ENCODE measurements at regions not wholly inside any gene's neighbourhood (a gene's known extent, or its start where the extent isn't known, plus 50 kb on each side); places are given as distances from the start of the nearest gene placed in this dataset.
"Not testable (repeated sequence)": the region's sequence is repeated elsewhere in the genome, so short reads cannot be mapped to it uniquely, and the experiment has no call there.

GRCh38 chr19:29060813-29061364, 152.1 kb downstream of the UQCRFS1 start:
- peak; percentile 73 for FAIRE-seq
- DNase-seq (ENCODE audit: low spot score), result no peak

- FAIRE-seq, result no peak
- no peak for DNase-seq (ENCODE audit: low spot score)
Measured at GRCh38 chr19:29056535-29056934, 156.4 kb downstream of the UQCRFS1 start.

DNA sequence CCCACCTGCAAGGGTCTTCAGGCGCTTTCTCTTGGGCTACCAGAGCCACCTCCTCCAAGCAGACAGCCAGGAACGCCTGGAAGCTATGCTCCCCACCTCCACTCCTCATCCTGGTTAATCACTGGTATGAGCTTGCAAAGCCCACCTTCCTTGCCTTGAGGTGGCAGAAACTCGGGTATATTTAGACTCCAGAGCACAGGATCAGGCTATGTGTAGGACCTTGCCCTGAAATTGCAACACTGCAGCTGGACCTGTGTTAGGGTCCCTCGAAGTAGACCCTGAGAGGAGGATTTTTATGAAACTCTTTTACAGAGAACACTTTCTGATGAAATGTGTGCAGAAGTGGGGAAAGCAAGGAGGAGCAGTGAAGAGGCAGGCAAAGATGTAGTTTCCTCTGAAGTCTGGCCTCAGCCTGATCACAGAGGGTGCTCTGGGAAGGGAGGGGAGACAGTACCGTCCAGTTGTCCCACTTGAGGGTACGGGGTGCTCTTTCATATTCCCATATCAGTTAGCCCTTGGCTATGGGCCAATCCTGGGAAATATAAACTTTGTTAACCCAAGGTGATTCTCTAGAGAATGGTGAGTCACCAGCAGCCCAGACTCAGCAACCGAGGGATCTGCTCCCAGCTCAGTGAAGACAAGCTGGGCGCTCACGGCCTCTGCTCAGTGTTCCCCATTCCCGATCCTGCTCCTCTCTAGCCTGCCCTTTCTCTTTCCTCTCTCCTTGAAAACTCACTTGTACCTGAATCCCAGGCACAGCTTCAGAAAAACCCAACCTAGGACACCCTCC, 157.9 kb downstream of the UQCRFS1 start:
- DNase-seq (ENCODE audit: low spot score) (peak; percentile 67), FAIRE-seq (no peak)

GRCh38 chr19:29048873-29049272, 164.1 kb downstream of the UQCRFS1 start:
- FAIRE-seq (no peak), DNase-seq (ENCODE audit: low spot score) (no peak)

GRCh38 chr19:29045679-29046254, 167.2 kb downstream of the UQCRFS1 start:
- no peak for FAIRE-seq
- no peak for DNase-seq (ENCODE audit: low spot score)

GRCh38 chr19:29044037-29044436, 168.9 kb downstream of the UQCRFS1 start:
- no peak for DNase-seq (ENCODE audit: low spot score)
- FAIRE-seq, result no peak

DNA sequence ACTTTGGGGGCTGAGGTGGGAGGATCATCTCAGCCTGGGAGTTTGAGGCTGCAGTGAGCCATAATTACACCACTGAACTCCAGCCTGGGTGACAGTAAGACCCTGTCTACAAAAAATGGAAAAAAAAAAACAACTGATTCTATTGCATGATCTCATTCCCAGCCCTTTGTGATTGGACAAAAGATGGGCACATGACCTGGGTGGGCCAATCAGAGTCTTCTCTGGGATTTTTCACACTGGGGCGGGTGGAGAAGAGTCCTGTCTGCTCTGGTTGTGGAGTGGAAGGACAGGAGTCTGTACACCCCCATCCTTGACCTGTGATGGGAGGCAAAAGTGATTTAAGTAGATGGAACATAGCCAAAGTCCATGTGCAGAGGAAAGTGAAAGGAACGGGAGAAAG, 170.5 kb downstream of the UQCRFS1 start:
- FAIRE-seq, result no peak
- DNase-seq (ENCODE audit: low spot score), result no peak

DNA sequence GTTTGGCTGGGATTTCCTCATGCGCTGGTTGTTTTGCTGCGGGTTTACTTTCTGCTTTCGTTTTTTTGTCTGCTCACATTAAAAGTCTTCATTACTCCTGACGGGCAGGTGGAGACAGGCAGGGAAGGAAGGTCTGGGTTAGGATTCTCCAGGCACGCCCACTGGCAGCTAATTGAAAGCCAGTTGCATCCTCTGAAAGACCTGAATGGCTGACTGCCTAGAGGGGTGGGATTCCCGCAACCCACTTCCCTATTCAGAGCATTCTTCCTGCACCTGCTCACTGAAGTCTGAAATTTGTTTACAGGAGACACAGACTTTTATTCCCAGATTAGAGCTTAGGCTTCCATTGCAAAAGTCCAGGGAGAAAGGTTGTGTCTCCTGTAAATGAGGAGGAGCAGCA, 172.0 kb downstream of the UQCRFS1 start:
- DNase-seq (ENCODE audit: low spot score) (no peak), FAIRE-seq (no peak)

GRCh38 chr19:29040292-29040691, 172.7 kb downstream of the UQCRFS1 start:
- DNase-seq (ENCODE audit: low spot score), result no peak
- FAIRE-seq, result no peak

GRCh38 chr19:29039036-29039435, 173.9 kb downstream of the UQCRFS1 start:
- not testable (repeated sequence) for FAIRE-seq; DNase-seq (ENCODE audit: low spot score)

GRCh38 chr19:29031216-29031615, 181.7 kb downstream of the UQCRFS1 start:
- FAIRE-seq (peak; percentile 17), DNase-seq (ENCODE audit: low spot score) (no peak)

GRCh38 chr19:29029268-29029958, 183.5 kb downstream of the UQCRFS1 start:
- FAIRE-seq (no peak), DNase-seq (ENCODE audit: low spot score) (no peak)

DNA sequence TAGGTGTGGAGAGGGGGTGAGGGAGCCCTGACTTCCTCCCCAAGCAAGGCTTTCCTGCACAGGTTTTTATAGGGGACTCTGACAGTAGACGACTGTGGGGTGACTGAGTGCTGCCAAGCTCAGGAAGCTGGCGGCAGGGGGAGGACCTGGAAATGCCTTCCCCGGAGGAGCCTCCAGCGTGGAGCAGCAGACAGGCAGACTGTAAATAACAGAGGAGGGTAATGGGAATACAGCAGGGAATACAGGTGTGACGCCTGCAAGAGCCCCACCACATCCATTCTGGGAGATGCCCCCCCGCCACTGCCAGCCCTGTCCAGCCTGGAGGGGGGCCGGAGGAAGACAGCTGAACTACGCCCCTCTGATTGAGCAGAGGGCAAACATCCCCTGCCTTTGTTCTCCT, 190.4 kb downstream of the UQCRFS1 start:
- peak; percentile 5 for FAIRE-seq
- DNase-seq (ENCODE audit: low spot score), result no peak

DNA sequence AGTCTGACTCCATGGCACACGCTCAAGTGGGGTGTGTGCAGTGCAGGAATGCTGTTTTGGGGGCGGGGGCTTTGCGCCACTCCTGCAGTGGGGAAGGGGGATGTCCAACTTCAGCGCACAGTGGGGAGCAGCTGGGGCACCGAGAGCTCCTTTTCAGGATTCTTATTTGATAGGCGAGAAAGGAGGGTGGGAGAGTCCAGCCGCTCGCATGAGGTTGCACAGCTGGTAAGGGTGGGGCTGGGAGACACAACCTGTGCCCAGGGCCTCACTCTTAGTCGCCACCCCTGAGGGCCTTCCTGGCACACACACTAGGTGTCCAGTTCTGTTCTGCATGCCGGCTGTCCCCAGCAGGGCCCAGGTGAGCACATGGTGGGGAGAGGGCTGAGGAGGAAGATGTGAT, 190.8 kb downstream of the UQCRFS1 start:
- FAIRE-seq (peak; percentile 13), DNase-seq (ENCODE audit: low spot score) (no peak)

DNA sequence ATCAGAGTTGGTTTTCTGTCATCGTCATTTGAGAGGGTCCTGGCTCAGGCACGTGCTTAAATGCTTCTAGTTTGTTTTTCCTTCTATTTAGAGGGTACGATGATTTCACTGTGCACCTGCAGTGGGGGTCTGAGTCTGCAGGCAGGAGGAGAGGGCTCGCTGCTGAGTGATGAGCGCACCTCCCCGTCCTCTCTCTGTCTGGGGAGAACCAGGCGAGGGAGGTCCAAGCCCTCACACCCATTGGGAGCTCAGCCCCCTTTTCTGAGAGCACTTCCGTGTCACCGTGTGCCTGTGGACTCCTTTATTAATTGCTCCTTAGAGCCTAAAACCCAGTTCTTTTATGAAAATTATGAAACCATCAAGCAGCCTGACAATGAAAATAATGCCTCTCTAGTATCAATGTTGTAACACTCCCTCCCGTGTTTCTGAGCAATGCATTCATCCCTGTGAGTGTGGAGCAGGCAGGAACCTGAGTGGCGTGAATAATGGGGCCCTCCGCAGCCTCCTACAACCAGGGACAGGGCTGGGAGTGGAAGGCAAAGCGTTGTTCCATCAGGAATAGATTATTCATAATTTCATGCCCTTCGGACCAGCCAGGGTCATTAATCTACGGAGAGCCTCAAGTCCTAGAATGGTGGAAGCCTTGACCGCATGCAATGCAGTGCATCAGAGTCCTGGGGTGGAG, 191.6 kb downstream of the UQCRFS1 start:
- DNase-seq (ENCODE audit: low spot score) (no peak), FAIRE-seq (no peak)

GRCh38 chr19:29019403-29019802, 193.5 kb downstream of the UQCRFS1 start:
- DNase-seq (ENCODE audit: low spot score) (no peak), FAIRE-seq (peak; percentile 13)

DNA sequence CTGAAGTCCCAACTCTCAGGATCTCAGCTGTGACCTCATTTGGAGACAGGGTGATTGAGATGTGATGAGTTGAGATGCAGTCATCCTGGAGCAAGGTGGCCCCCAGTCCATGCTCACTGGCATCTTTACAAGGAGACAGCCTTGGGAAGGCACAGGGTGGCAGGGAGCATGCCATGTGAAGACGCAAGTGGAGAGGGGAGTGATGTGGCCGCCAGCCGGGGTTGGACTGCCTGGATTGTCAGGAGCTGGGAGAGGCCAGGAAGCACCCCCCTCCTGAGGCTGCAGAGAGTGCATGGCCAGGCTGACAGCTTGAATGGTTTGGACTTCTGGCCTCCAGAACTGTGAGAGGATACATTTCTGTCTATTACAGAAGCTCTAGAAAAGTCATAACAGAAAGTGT, 194.4 kb downstream of the UQCRFS1 start:
- DNase-seq (ENCODE audit: low spot score), result no peak
- no peak for FAIRE-seq

DNA sequence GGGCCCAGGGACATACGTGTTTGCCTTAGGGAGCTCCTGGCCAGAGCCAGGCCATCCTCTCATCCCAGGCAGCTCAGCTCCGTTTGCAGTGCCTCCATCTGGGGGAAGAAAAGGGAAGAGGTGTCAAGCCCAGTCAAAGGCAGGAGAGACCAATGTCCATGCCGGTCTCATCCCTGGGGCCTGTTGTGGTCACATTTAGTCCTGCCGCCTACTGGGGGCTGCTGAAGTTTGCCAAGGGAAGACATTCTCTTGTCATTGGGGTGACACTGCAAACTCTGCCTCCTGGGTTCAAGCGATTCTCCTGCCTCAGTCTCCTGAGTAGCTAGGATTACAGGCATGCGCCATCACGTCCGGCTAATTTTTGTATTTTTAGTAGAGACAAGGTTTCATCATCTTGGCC, 195.2 kb downstream of the UQCRFS1 start:
- FAIRE-seq (no peak), DNase-seq (ENCODE audit: low spot score) (no peak)

DNA sequence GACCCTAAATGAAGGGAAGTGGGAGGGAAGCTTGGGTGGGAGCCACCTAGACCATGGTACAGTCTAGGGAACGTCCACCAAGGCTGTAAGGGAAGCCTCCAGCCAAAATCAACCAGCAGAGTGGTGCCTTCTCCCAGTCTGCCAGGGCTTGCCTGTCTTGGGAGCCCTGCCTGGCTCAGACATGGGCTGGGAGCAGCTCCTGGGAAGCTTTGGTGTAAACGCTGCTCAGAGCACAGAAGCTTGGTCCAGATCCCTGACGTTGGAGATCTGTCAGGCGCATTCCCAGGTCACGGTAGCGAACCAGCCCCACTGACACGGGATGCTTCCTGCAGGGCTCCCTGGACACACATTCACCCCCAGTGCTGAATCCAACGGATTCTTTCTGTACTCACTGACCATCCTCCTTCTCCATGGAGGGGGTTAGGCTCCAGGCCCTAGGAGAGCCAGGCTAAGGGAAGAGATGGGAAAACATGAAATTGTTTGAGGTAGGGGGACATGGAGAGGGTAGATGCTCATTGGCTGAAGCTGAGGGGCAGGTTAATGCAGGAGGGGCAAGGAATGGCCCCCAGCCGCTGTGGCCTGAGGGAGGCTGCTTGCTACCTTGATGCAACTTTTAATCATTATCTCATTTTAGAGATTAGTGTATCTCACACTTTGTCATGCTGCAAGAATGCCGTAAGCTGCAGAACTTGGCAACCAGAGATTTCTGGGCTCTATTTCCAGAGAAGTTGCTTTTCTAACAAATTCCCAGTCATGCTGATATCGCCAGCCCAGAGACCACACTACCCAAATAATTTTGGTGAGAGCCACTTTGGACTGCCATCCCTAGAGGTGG, 195.8 kb downstream of the UQCRFS1 start:
- peak; percentile 65 for FAIRE-seq
- no peak for DNase-seq (ENCODE audit: low spot score)

GRCh38 chr19:29016353-29016752, 196.6 kb downstream of the UQCRFS1 start:
- no peak for DNase-seq (ENCODE audit: low spot score)
- FAIRE-seq, result no peak

DNA sequence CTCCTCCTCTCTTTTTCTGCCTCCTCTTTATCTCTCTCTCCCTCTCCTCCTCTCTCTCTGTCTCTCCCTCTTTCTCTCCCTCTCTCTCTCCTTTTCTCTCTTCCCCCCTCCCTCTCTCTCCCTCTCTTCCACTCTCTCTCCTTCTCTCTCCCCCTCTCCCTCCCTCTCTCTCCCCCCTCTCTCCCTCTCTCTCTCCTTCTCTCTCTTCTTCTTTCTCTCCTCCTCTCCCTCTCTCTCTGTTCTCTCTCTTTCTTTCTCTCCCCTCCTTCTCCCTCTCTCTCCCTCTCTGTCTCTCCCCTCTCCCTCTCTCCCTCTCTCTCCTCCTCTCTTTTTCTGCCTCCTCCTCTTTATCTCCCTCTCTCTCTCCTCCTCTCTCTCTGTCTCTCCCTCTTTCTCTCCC, 197.4 kb downstream of the UQCRFS1 start:
- no peak for FAIRE-seq
- no peak for DNase-seq (ENCODE audit: low spot score)

Data from urothelium cell line (cell line).